Amniotic epithelial cell (primary cell): ENCODE measurements at regions not wholly inside any gene's neighbourhood (a gene's known extent, or its start where the extent isn't known, plus 50 kb on each side); places are given as distances from the start of the nearest gene placed in this dataset.
"Not testable (repeated sequence)": the region's sequence is repeated elsewhere in the genome, so short reads cannot be mapped to it uniquely, and the experiment has no call there.

Experiments used
- DNase-seq: peaks from one replicate; pipeline ENCODE4 v3.0.0-alpha.2; 2010; ENCODE audit warnings: low read depth

GRCh38 chr6:44739181-44739580, 351.7 kb downstream of the CDC5L start:
- peak; percentile 94 for DNase-seq

- DNase-seq: peak; percentile 81
Observed at GRCh38 chr6:44740566-44741120, 353.1 kb downstream of the CDC5L start.

- DNase-seq: no peak
Observed at GRCh38 chr6:44742201-44742600, 354.7 kb downstream of the CDC5L start.

- no peak for DNase-seq
Observed at GRCh38 chr6:44742828-44743372, 355.4 kb downstream of the CDC5L start.

GRCh38 chr6:44760116-44760515, 372.6 kb downstream of the CDC5L start:
- DNase-seq: not testable (repeated sequence)

- no peak for DNase-seq
Observed at GRCh38 chr6:44761046-44761445, 373.5 kb downstream of the CDC5L start.

- DNase-seq: no peak
Observed at GRCh38 chr6:44762496-44762895, 375.0 kb downstream of the CDC5L start.

- peak; percentile 22 for DNase-seq
Observed at GRCh38 chr6:44771647-44772415, 384.3 kb downstream of the CDC5L start.

- DNase-seq: no peak
Observed at GRCh38 chr6:44772838-44773237, 385.3 kb downstream of the CDC5L start.

- DNase-seq: no peak
Observed at GRCh38 chr6:44775121-44775520, 387.6 kb downstream of the CDC5L start.

GRCh38 chr6:44776344-44776743, 388.8 kb downstream of the CDC5L start:
- DNase-seq: no peak

- DNase-seq: no peak
Observed at GRCh38 chr6:44778513-44778912, 391.0 kb downstream of the CDC5L start.
